CD4-positive, alpha-beta T cell (primary cell): ENCODE measurements at regions not wholly inside any gene's neighbourhood (a gene's known extent, or its start where the extent isn't known, plus 50 kb on each side); places are given as distances from the start of the nearest gene placed in this dataset.

Experiments
- ATAC-seq: fragments of 200-7000 bp; cut with Tn5 transposase; one replicate; pipeline ENCODE4 v1.10.0; 2022; ENCODE audit warnings: mild to moderate bottlenecking; ENCODE audit not compliant: poor library complexity
- CTCF ChIA-PET: fragments of 350-600 bp; sonication (Branson Sonifier 250); formaldehyde crosslinking; loops from one replicate; lab custom pipeline; 2021; ENCODE audit warnings: antibody characterized with exemption, inconsistent platforms; lab: Charles Lee
- POLR2A ChIA-PET: fragments of 350-600 bp; sonication (Branson Sonifier 250); formaldehyde crosslinking; loops from one replicate; lab custom pipeline; 2021; ENCODE audit warnings: antibody characterized with exemption, inconsistent platforms; lab: Charles Lee
- DNase-seq, 14 experiments: peaks; one replicate each; pipeline ENCODE4 v3.0.0-alpha.2; 2013 to 2020; ENCODE audit warnings: mixed read lengths in 2 of 14
- H3K27ac ChIP-seq, 2 donors: one replicate each; pipeline versions ENCODE4 v1.5.1 to v1.7.0; 2013; ENCODE audit warnings: low read length in 2 of 2, low read depth in 1 of 2, mild to moderate bottlenecking in 1 of 2
- H3K27me3 ChIP-seq, 2 experiments: 1 replicate in 1 of 2; 2 replicates in 1 of 2; pipeline versions ENCODE4 v1.6.1 to v1.7.0; 2013; ENCODE audit warnings: low read length in 2 of 2, control low read depth in 1 of 2, mild to moderate bottlenecking in 1 of 2, moderate library complexity in 1 of 2; ENCODE audit not compliant: insufficient read depth in 2 of 2, control insufficient read depth in 1 of 2
- H3K36me3 ChIP-seq: one replicate; pipeline ENCODE4 v1.6.1; 2013; ENCODE audit warnings: low read length, control low read depth; ENCODE audit not compliant: insufficient read depth
- H3K4me1 ChIP-seq: one replicate; pipeline ENCODE4 v1.6.1; 2013; ENCODE audit warnings: low read length, control low read depth; ENCODE audit not compliant: insufficient read depth
- H3K4me3 ChIP-seq: one replicate; pipeline ENCODE4 v1.5.1; 2013; ENCODE audit warnings: mild to moderate bottlenecking, low read length, moderate library complexity
- H3K9me3 ChIP-seq, 2 experiments: 1 replicate in 1 of 2; 2 replicates in 1 of 2; pipeline versions ENCODE4 v1.6.1 to v1.7.0; 2013; ENCODE audit warnings: low read length in 2 of 2, mild to moderate bottlenecking in 2 of 2, control low read depth in 1 of 2, moderate library complexity in 1 of 2; ENCODE audit not compliant: control insufficient read depth in 1 of 2, insufficient read depth in 1 of 2
- H3K27ac Mint-ChIP-seq: one replicate; pipeline ENCODE4 v1.8.0; 2020; ENCODE audit warnings: mixed read lengths
- H3K27me3 Mint-ChIP-seq: one replicate; pipeline ENCODE4 v1.8.0; 2021; ENCODE audit warnings: mixed read lengths
- H3K36me3 Mint-ChIP-seq: one replicate; pipeline ENCODE4 v1.8.0; 2021; ENCODE audit warnings: low read depth, mixed read lengths
- H3K4me1 Mint-ChIP-seq: one replicate; pipeline ENCODE4 v1.8.0; 2021; ENCODE audit warnings: low read depth, mixed read lengths
- H3K4me3 Mint-ChIP-seq: one replicate; pipeline ENCODE4 v1.8.0; 2020; ENCODE audit warnings: mild to moderate bottlenecking, mixed read lengths
- H3K9me3 Mint-ChIP-seq: one replicate; pipeline ENCODE4 v1.8.0; 2020; ENCODE audit warnings: mixed read lengths
- CTCF ChIP-seq: fragments of 200-600 bp; IDR thresholded peaks from one replicate; pipeline ENCODE4 v1.8.0; 2022; ENCODE audit warnings: antibody characterized with exemption, mild to moderate bottlenecking
- intact Hi-C, 2 experiments: fragments of 100-400 bp; cut with DNase I in 1 of 2; cut with micrococcal nuclease in 1 of 2; formaldehyde crosslinking; loops; one replicate each; pipeline versions ENCODE4 v1.15.1 to v1.9.0; 2023 to 2025; cut with DNase I, micrococcal nuclease

- Mint-ChIP-seq H3K27ac (no peak overlapping the region), H3K4me1 (peaks cover 3% of the 10 kb centered on the region), H3K27me3 (no peaks in the 10 kb centered on the region), H3K4me3 (no peak overlapping the region), H3K36me3 (no peaks in the 10 kb centered on the region), H3K9me3 (no peaks in the 10 kb centered on the region)
- Histone ChIP-seq H3K27ac (no peak overlapping the region), H3K4me1 (peaks cover 4% of the 10 kb centered on the region), H3K27me3 (no peaks in the 10 kb centered on the region), H3K4me3 (no peak overlapping the region), H3K36me3 (no peaks in the 10 kb centered on the region), H3K9me3 (no peaks in the 10 kb centered on the region)
- no peak for DNase-seq
- TF ChIP-seq CTCF: no peak
- intact Hi-C loops: no loop called here
- ChIA-PET POLR2A (no interaction called here), CTCF (no interaction called here)
- no peak for ATAC-seq
Observed at GRCh38 chr6:6910734-6911295, 196.9 kb upstream of the RREB1 start.

- Histone ChIP-seq H3K36me3 (no peaks in the 10 kb centered on the region), H3K4me3 (no peak overlapping the region), H3K4me1 (peaks cover 9% of the 10 kb centered on the region), H3K27ac (no peak overlapping the region), H3K9me3 (no peaks in the 10 kb centered on the region), H3K27me3 (no peaks in the 10 kb centered on the region)
- POLR2A ChIA-PET: no interaction called here
- peaks cover 9% of the 10 kb centered on the region for H3K4me1 Mint-ChIP-seq
- no peaks in the 10 kb centered on the region for H3K27me3 Mint-ChIP-seq
- no peak overlapping the region for H3K4me3 Mint-ChIP-seq
- H3K27ac Mint-ChIP-seq: no peak overlapping the region
- DNase-seq: no peak
- intact Hi-C loops: no loop called here
- no peaks in the 10 kb centered on the region for H3K36me3 Mint-ChIP-seq
- no peak for ATAC-seq
- CTCF ChIA-PET: no interaction called here
- H3K9me3 Mint-ChIP-seq: no peaks in the 10 kb centered on the region
- no peak for TF ChIP-seq CTCF
Observed at GRCh38 chr6:6911391-6911790, 196.4 kb upstream of the RREB1 start.

GRCh38 chr6:6912817-6913744 lies 194.7 kb upstream of the RREB1 start:
- H3K9me3 Mint-ChIP-seq: no peaks in the 10 kb centered on the region
- Histone ChIP-seq H3K36me3 (no peaks in the 10 kb centered on the region), H3K27ac (no peak overlapping the region), H3K27me3 (no peaks in the 10 kb centered on the region), H3K4me3 (no peak overlapping the region), H3K4me1 (peaks cover 9% of the 10 kb centered on the region), H3K9me3 (no peaks in the 10 kb centered on the region)
- no peak for TF ChIP-seq CTCF
- intact Hi-C loops: no loop called here
- no peak for ATAC-seq
- no peaks in the 10 kb centered on the region for H3K36me3 Mint-ChIP-seq
- H3K27ac Mint-ChIP-seq: no peak overlapping the region
- H3K4me1 Mint-ChIP-seq: peaks cover 17% of the 10 kb centered on the region
- DNase-seq: no peak
- H3K4me3 Mint-ChIP-seq: no peak overlapping the region
- ChIA-PET CTCF (interaction anchor here (1.0 kb wide), 1 partner anchor 9 kb away, joined by 3 read pairs; no protein-coding TSS in a partner anchor), POLR2A (interaction anchor here (0.9 kb wide), 1 partner anchor 9 kb away, joined by 3 read pairs; no protein-coding TSS in a partner anchor)
- no peaks in the 10 kb centered on the region for H3K27me3 Mint-ChIP-seq
